ENCODE measurements at regions not wholly inside any gene's neighbourhood (a gene's known extent, or its start where the extent isn't known, plus 50 kb on each side); places are given as distances from the start of the nearest gene placed in this dataset.

DNA sequence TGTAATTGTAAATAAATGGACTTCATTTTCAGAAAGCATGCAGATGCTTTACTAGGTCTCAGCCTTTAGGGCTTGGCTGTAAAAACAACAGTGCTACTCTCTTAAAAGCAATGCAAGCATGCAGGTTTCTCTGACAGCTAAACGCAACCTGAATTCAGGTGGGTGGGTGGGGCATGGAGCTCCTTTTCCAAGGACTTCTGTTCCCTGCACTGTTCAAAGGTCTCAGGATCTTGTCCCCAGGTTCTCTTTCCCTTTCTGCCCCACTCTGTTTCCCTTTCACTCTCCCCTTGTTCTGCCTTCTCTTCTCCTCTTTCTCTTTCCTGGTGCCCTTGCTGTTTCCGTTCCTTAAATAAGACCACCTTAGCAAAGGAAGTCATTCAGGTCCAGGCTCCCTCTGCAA is 1527.5 kb upstream of the SLC10A2 start:
- TF ChIP-seq EZH2phosphoT487 (IDR thresholded peaks at IDR 0.05; ENCODE audit: borderline replicate concordance, low read length), result no peak
- TF ChIP-seq CTCF (IDR thresholded peaks at IDR 0.05; ENCODE audit: low read depth, low read length, poor library complexity, severe bottlenecking), result no peak

GRCh38 chr13:104593251-104593576 is 1527.0 kb upstream of the SLC10A2 start:
- Histone ChIP-seq H3K79me2 (ENCODE audit: control insufficient read depth, low read length) (no peaks in the 10 kb centered on the region), H3K9me2 (replicated peaks; ENCODE audit: control insufficient read depth, low read length) (no peaks in the 10 kb centered on the region; the same call in 1 of the 2 replicates), H3K4me1 (ENCODE audit: control insufficient read depth, low read length) (no peaks in the 10 kb centered on the region), H3K9me3 (ENCODE audit: control insufficient read depth, insufficient read depth, low read length) (no peaks in the 10 kb centered on the region), H4K20me1 (ENCODE audit: control insufficient read depth, insufficient read depth, low read depth, low read length) (no peaks in the 10 kb centered on the region), H3F3A (ENCODE audit: control insufficient read depth, insufficient read depth) (no peaks in the 10 kb centered on the region), H3K27ac (ENCODE audit: low read depth, low read length) (no peak overlapping the region), H3K27me3 (ENCODE audit: control insufficient read depth, low read length) (no peaks in the 10 kb centered on the region), H3K36me3 (ENCODE audit: control insufficient read depth, low read length) (no peaks in the 10 kb centered on the region), H3K4me2 (ENCODE audit: low read length) (no peak overlapping the region), H3K4me3 (ENCODE audit: low read length) (no peak overlapping the region)
- TF ChIP-seq EZH2phosphoT487 (IDR thresholded peaks at IDR 0.05; ENCODE audit: borderline replicate concordance, low read length), result no peak
- no peak for TF ChIP-seq CTCF (IDR thresholded peaks at IDR 0.05; ENCODE audit: low read depth, low read length, poor library complexity, severe bottlenecking)

More for the DNA sequence above, 1527.5 kb upstream of the SLC10A2 start:
- no peak overlapping the region for H3K27ac ChIP-seq (ENCODE audit: low read depth, low read length)
- H4K20me1 ChIP-seq (ENCODE audit: control insufficient read depth, insufficient read depth, low read depth, low read length), result no peaks in the 10 kb centered on the region
- H3K9me3 ChIP-seq (ENCODE audit: control insufficient read depth, insufficient read depth, low read length), result no peaks in the 10 kb centered on the region
- no peaks in the 10 kb centered on the region; the same call in 1 of the 2 replicates for H3K9me2 ChIP-seq (replicated peaks; ENCODE audit: control insufficient read depth, low read length)
- no peaks in the 10 kb centered on the region for H3K27me3 ChIP-seq (ENCODE audit: control insufficient read depth, low read length)
- H3F3A ChIP-seq (ENCODE audit: control insufficient read depth, insufficient read depth), result no peaks in the 10 kb centered on the region
- no peaks in the 10 kb centered on the region for H3K36me3 ChIP-seq (ENCODE audit: control insufficient read depth, low read length)
- no peak overlapping the region for H3K4me2 ChIP-seq (ENCODE audit: low read length)
- H3K4me1 ChIP-seq (ENCODE audit: control insufficient read depth, low read length), result no peaks in the 10 kb centered on the region
- no peak overlapping the region for H3K4me3 ChIP-seq (ENCODE audit: low read length)
- no peaks in the 10 kb centered on the region for H3K79me2 ChIP-seq (ENCODE audit: control insufficient read depth, low read length)

DNA sequence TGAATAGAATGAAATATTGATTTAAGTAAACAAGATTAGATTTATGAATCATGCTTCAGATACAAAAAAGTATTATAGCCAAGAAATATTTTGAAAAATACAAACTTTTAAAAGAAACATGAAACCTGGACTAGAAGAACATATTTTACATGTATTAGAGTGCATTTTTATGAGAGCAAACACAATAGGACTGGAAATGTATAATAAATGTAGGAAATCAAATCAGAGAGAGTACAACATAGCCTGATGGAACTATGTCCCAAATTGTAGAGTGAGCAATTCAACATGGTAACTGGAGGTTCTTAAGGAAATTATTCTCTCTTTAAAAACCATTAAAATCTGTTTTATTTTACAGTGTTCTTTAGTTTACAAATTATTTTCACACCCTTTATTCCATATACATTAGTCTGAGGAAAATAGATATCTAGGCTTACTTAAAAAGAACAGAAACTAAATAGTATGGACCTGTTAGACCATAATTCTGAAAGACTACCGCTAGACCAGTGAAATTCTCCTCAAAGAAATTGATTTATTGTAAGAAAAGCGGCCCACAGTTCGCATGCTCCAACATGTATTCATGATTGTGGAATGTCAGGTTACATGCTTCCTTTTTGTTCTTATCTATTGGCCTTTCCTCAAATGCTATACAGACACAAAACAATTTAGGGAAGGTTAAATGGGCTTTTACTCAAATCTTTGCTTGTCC is 1526.5 kb upstream of the SLC10A2 start:
- Histone ChIP-seq H3K27me3 (ENCODE audit: control insufficient read depth, low read length) (no peaks in the 10 kb centered on the region), H3K9me2 (replicated peaks; ENCODE audit: control insufficient read depth, low read length) (no peaks in the 10 kb centered on the region; the same call in 1 of the 2 replicates), H3K4me1 (ENCODE audit: control insufficient read depth, low read length) (no peaks in the 10 kb centered on the region), H3K36me3 (ENCODE audit: control insufficient read depth, low read length) (no peaks in the 10 kb centered on the region), H3K79me2 (ENCODE audit: control insufficient read depth, low read length) (no peaks in the 10 kb centered on the region), H3K4me2 (ENCODE audit: low read length) (no peak overlapping the region), H3K9me3 (ENCODE audit: control insufficient read depth, insufficient read depth, low read length) (no peaks in the 10 kb centered on the region), H3K27ac (ENCODE audit: low read depth, low read length) (no peak overlapping the region), H4K20me1 (ENCODE audit: control insufficient read depth, insufficient read depth, low read depth, low read length) (no peaks in the 10 kb centered on the region), H3F3A (ENCODE audit: control insufficient read depth, insufficient read depth) (no peaks in the 10 kb centered on the region), H3K4me3 (ENCODE audit: low read length) (no peak overlapping the region)
- no peak for TF ChIP-seq CTCF (IDR thresholded peaks at IDR 0.05; ENCODE audit: low read depth, low read length, poor library complexity, severe bottlenecking)
- TF ChIP-seq EZH2phosphoT487 (IDR thresholded peaks at IDR 0.05; ENCODE audit: borderline replicate concordance, low read length), result no peak
